Epithelial cell of esophagus (primary cell): ENCODE measurements at regions not wholly inside any gene's neighbourhood (a gene's known extent, or its start where the extent isn't known, plus 50 kb on each side); places are given as distances from the start of the nearest gene placed in this dataset.

Source experiments
- DNase-seq: peaks from one replicate; pipeline ENCODE4 v3.0.0; 2010; ENCODE audit warnings: low read depth
- H3K4me3 ChIP-seq: 2 replicates; pipeline ENCODE4 v1.5.1; 2011; ENCODE audit warnings: mild to moderate bottlenecking, low read length, control low read depth
- CTCF ChIP-seq: IDR thresholded peaks from 2 replicates; pipeline ENCODE4 v1.5.1; 2011; ENCODE audit warnings: low read depth, mild to moderate bottlenecking, low read length, control low read depth, inconsistent platforms; ENCODE audit not compliant: insufficient read depth; ENCODE audit errors: missing control alignments

GRCh38 chr12:115473257-115473956 is 789.4 kb upstream of the TBX3 start:
- no peak for TF ChIP-seq CTCF
- no peak overlapping the region for H3K4me3 ChIP-seq
- DNase-seq: peak; percentile 35

- TF ChIP-seq CTCF: no peak
- H3K4me3 ChIP-seq: no peak overlapping the region
- DNase-seq: no peak
These were observed 788.9 kb upstream of the TBX3 start for GRCh38 chr12:115472852-115473251.

- TF ChIP-seq CTCF: no peak
- no peak for DNase-seq
- H3K4me3 ChIP-seq: no peak overlapping the region
These were observed 787.0 kb upstream of the TBX3 start for GRCh38 chr12:115470977-115471376.

GRCh38 chr12:115470526-115470925 is 786.6 kb upstream of the TBX3 start:
- DNase-seq: no peak
- TF ChIP-seq CTCF: no peak

GRCh38 chr12:115468087-115468510 is 784.1 kb upstream of the TBX3 start:
- no peak for TF ChIP-seq CTCF
- H3K4me3 ChIP-seq: no peak overlapping the region
- DNase-seq: peak; percentile 34

More at GRCh38 chr12:115470526-115470925, 786.6 kb upstream of the TBX3 start:
- no peak overlapping the region for H3K4me3 ChIP-seq

- no peak overlapping the region for H3K4me3 ChIP-seq
- no peak for TF ChIP-seq CTCF
- no peak for DNase-seq
These were observed 783.6 kb upstream of the TBX3 start for GRCh38 chr12:115467531-115467930.

GRCh38 chr12:115466076-115466475 is 782.1 kb upstream of the TBX3 start:
- no peak overlapping the region for H3K4me3 ChIP-seq
- no peak for DNase-seq
- TF ChIP-seq CTCF: no peak
